SH-SY5Y (cell line): ENCODE measurements at regions not wholly inside any gene's neighbourhood (a gene's known extent, or its start where the extent isn't known, plus 50 kb on each side); places are given as distances from the start of the nearest gene placed in this dataset.

ENCODE experiments used
- GATA2 ChIP-seq: IDR thresholded peaks from 2 replicates; pipeline ENCODE4 v1.6.1; 2011; ENCODE audit warnings: mild to moderate bottlenecking, low read depth, low read length
- GATA3 ChIP-seq: IDR thresholded peaks from 2 replicates; pipeline ENCODE4 v1.6.1; 2011; ENCODE audit warnings: low read depth, mild to moderate bottlenecking, low read length, moderate library complexity

DNA sequence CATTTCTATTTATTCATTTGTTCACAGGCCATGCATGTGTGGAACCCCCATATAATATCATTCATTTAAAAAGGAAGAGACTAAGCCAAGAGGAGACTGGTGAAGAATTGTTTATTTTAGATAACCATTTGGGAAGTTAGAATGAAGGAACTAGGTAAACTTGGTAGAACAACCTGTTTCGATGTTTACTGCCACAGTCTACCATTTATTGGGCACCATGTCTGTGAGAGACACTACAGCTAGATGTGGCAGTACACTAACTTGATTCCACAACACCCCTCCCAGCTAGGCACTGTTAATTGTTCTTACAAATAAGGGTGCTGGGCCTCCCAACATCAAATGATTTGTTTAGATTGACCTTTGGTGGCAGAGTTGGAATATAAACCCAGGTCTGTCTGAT, 592.4 kb downstream of the EPM2A start:
- TF ChIP-seq GATA3 (no peak), GATA2 (no peak)
